EH (cell line): ENCODE measurements at regions not wholly inside any gene's neighbourhood (a gene's known extent, or its start where the extent isn't known, plus 50 kb on each side); places are given as distances from the start of the nearest gene placed in this dataset.
"Not testable (repeated sequence)": the region's sequence is repeated elsewhere in the genome, so short reads cannot be mapped to it uniquely, and the experiment has no call there.

Source experiments
- DNase-seq: peaks from one replicate; pipeline ENCODE4 v3.0.0-alpha.2; 2015; ENCODE audit warnings: low read depth

GRCh38 chr3:17832016-17832415 is 89.6 kb upstream of the TBC1D5 start:
- no peak for DNase-seq

- no peak for DNase-seq
Measured at GRCh38 chr3:17831366-17831765, 88.9 kb upstream of the TBC1D5 start.

DNA sequence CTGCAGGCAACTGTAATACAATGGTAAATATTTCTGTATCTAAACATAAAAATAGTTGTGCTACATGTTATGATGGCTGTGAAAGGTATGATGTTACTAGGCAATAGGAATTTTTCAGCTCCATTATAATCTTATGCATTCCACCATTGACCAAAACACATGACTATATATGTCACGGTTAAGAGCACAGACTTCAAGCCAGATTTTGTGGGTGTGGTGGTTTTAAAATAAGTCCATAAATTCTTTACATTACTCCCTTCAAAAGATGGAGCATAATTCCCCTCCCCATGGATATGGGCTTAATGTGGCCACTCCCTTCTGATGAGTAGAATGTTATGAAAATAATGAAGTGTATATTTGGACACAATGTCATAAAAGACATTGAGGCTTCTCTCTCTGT is 88.4 kb upstream of the TBC1D5 start:
- DNase-seq = no peak

DNA sequence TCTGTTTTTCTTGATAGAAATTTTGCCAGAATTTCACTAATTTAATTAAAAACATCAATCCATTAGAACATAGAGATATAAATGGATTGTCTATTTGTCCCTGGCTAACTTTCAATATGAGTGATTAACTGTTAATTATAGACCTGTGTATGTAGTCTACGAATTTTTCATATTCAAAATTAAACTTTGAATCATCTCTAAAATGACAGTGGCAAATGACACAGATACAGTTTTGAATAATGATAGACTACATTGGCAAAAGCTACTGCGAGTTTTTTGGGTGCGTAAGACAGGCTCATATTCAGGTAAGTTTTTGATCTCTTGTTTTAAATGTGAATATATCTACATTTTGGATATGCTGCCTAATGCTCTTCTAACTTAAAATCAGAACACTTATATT is 86.0 kb upstream of the TBC1D5 start:
- no peak for DNase-seq

DNA sequence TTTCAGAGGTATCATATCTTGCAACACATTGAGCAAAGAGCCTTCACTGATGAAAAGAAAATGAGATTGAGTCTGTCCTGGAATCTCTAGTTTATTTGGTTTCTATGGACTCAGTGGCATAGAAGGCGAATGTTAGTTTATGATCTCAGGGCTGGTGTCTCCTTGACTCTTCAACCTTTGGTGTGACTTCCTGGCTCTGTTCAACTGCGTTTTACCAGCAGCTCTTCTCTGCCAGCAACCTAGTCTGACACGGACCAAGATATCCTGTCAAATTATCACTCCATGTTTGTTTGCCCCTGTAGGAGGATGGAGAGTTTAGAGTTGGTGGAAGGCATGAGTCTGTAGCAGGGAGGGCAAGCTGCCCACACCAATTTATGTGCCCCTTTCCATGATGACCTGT is 82.9 kb upstream of the TBC1D5 start:
- no peak for DNase-seq

DNA sequence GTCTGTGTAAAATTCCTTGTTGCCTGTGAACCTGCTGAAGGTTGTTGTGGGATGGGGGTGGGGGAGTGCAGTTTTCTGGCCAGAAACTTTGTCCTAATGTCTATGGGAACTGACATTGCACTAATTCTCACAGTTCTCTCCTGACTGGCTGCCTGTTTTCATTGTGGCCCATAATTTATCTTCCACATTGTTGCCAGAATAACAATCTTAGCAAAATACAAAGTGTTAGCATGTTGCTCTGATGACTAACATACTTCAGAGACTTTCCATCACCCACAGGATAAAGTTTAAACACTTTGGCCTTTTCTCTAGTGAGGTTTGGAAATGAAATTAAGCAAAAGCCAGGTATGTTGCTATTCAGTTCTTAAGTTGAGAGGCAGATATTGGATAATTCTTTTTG is 81.4 kb upstream of the TBC1D5 start:
- DNase-seq = peak; percentile 25

DNA sequence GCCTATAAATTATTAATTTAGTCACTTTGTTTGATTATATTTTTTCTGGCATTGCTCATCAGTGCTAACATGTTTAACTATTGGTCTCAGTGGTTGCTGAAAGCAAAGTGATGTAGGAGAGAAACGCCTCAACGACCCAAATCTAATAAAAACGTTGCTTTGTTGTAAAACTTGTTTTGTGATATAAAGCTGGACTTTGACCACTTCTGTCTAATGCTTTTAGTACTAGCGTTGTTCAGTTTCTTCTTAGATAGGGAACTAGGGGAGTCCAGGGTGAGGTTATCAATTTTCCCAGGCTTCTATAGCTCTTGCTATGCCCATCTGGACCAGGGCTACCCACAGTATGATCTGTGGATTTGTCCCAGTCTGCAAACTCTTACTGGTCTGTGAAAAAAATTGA is 80.6 kb upstream of the TBC1D5 start:
- DNase-seq = no peak

- peak; percentile 52 for DNase-seq
Measured at GRCh38 chr3:17820704-17821103, 78.3 kb upstream of the TBC1D5 start.

- DNase-seq = peak; percentile 35
Measured at GRCh38 chr3:17820275-17820674, 77.8 kb upstream of the TBC1D5 start.

DNA sequence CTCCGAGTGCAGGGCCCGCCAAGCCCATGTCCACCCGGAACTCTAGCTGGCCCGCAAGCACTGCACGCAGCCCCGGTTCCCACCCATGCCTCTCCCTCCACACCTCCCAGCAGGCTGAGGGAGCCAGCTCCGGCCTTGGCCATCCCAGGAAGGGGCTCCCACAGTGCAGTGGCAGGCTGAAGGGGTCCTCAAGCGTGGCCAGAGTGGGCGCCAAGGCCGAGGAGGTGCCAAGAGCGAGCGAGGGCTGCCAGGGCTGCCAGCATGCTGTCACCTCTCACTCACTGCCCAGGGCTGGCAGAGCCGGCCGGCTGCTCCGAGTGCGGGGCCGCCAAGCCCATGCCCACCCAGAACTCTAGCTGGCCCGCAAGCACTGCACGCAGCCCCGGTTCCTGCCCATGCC is 75.5 kb upstream of the TBC1D5 start:
- not testable (repeated sequence) for DNase-seq

GRCh38 chr3:17817545-17817944 is 75.1 kb upstream of the TBC1D5 start:
- no peak for DNase-seq

GRCh38 chr3:17816839-17817238 is 74.4 kb upstream of the TBC1D5 start:
- DNase-seq = not testable (repeated sequence)

DNA sequence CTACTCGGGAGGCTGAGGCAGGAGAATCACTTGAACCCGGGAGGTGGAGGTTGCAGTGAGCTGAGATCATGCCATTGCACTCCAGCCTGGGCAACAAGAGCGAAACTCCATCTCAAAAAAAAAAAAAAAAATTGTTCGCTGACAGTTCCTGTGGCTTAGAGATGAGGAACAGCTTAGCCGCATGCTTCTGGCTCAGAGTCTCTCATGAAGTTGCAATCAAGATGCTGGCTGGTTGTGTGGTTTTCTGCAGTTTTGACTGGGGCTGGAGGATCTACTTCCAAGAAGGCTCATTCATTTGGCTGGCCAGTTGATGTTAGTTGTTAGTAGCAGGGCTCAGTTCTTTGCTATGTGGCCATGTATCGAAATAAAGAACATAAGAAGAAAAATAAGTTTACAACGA is 69.9 kb upstream of the TBC1D5 start:
- DNase-seq = not testable (repeated sequence)

GRCh38 chr3:17811646-17812045 is 69.2 kb upstream of the TBC1D5 start:
- DNase-seq = peak; percentile 64

GRCh38 chr3:17810759-17811158 is 68.3 kb upstream of the TBC1D5 start:
- peak; percentile 89 for DNase-seq

DNA sequence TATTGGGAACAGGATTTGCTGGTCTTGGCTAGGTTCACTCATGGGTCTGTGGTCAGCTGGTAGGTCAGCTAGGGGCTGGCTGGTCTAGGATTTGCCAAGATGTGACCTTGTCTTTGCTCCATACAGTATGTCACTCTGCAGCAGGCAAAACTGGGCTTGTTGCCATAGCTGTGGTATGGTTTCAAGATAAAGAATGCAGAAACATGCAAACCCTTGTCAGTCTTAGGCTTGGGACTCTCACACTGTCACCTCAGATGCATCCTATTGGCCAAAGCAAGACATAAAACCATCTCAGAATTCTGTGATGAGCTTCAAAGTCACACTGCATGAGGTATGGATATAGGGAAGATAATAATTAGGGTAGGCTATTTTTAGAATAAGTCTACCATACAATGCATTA is 66.6 kb upstream of the TBC1D5 start:
- peak; percentile 88 for DNase-seq

GRCh38 chr3:17806876-17807275 is 64.4 kb upstream of the TBC1D5 start:
- DNase-seq = peak; percentile 61

DNA sequence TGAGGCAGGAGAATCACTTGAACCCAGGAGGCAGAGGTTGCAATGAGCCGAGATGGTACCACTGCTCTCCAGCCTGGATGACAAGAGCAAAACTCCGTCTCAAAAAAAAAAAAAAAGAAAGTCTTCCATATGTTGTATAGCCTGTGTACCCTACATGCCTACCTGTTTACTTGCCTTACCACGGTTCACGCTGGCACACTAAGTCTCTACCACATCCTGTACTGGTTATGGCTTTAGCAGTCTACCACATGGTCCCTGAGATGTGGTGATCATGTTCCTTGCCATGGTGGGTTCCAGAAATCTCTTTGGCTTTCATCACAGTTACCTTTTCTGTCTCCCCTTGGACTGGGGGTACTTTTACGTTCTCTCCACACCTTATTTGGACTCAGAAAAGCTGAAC is 63.8 kb upstream of the TBC1D5 start:
- DNase-seq = no peak

- no peak for DNase-seq
Measured at GRCh38 chr3:17805461-17805940, 63.1 kb upstream of the TBC1D5 start.

GRCh38 chr3:17802950-17803349 is 60.5 kb upstream of the TBC1D5 start:
- no peak for DNase-seq

DNA sequence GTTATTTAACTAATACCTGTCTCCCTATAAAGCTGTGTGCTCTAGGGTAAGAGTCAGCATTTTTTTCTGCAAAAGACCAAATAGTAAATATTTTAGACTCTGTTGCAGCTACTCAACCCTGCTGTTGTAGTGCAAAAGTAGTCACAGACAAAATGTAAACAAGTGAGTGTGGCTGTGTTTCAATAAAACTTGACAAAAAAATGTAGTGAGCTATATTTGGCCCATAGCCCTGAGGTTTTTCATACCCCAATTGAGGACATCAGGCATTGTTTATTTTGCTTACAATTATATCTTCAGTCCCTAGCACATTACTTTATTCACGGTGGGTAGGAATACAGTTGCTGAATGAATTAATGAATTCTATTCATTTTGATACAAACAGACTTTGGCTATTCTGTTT is 58.7 kb upstream of the TBC1D5 start:
- peak; percentile 54 for DNase-seq

DNA sequence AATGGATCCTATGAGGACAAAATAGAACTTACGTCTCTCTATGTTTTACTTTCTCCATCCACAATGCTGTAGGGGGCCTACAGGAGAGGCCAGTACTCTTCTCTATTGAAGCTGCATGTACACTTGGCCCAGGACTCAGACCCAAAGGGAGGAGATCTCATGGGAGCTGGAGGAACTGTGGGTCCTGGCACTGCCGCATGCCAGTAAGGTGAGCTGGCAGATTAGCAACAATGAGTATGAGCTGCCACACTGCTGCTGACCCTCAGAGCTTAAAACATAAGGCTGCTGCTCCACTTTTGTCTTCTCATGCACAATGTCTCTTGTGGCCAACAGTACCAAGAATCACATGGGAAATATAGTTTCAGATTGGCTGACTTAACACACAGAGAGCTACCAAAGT is 57.8 kb upstream of the TBC1D5 start:
- peak; percentile 39 for DNase-seq

- DNase-seq = no peak
Measured at GRCh38 chr3:17799312-17799711, 56.9 kb upstream of the TBC1D5 start.

DNA sequence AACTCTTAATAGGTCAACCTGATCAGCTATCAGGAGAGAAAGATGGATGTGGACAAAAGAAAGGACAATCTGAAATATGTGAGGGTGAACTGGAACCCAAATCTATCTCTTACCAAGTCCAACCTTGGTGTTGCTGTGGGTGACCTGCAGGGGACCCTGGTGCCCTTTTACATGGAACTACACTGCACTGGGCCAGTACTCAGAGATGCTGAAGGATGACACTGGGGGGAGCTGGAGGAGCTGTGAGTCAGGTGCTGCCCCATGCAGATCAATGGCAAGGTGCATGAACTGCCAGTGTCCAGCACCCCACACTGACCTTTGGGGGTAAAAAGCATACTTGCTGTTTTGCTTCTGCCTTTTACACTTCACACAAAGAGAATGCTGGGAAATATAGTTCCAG is 55.6 kb upstream of the TBC1D5 start:
- DNase-seq = no peak

DNA sequence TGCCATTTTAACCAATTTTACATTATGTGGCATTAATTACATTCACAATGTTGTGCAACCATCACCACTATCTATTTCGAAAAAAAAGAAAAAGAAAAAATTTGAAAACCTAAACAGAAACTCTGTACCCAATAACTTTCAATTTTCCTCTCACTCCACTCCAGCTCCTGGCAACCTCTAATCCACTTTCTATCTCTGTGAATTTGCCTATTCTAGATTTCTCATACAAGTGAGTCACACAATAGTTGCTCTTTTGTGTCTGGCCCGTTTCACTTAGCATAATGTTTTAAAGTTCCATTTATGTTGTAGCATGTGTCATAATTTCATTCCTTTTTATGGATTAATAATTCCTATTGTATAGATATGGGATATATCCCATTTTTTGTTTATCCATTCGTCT is 53.3 kb upstream of the TBC1D5 start:
- DNase-seq = peak; percentile 12
